NB4 (cell line): ENCODE measurements at regions not wholly inside any gene's neighbourhood (a gene's known extent, or its start where the extent isn't known, plus 50 kb on each side); places are given as distances from the start of the nearest gene placed in this dataset.
"Not testable (repeated sequence)": the region's sequence is repeated elsewhere in the genome, so short reads cannot be mapped to it uniquely, and the experiment has no call there.

Experiments
- DNase-seq: peaks from one replicate; pipeline ENCODE4 v3.0.0; 2010; ENCODE audit warnings: low read depth
- H3K4me3 ChIP-seq: one replicate; pipeline ENCODE4 v1.5.1; 2011; ENCODE audit warnings: mild to moderate bottlenecking, low read depth, low read length, moderate library complexity
- CTCF ChIP-seq: IDR thresholded peaks from one replicate; pipeline ENCODE4 v1.5.1; 2012; ENCODE audit warnings: low read depth, low read length
- MAX ChIP-seq: IDR thresholded peaks from 2 replicates; pipeline ENCODE4 v1.6.1; 2011; ENCODE audit warnings: low read depth, low read length
- MYC ChIP-seq: IDR thresholded peaks from 2 replicates; pipeline ENCODE4 v1.6.1; 2011; ENCODE audit warnings: low read depth, low read length
- POLR2A ChIP-seq: IDR thresholded peaks from 2 replicates; pipeline ENCODE4 v1.6.1; 2011; ENCODE audit warnings: mild to moderate bottlenecking; ENCODE audit not compliant: insufficient read length; ENCODE audit errors: extremely low read depth

GRCh38 chr1:182227864-182228547, 163.6 kb downstream of the GLUL start:
- no peak overlapping the region for H3K4me3 ChIP-seq
- DNase-seq: no peak
- TF ChIP-seq MAX: no peak
- no peak for TF ChIP-seq CTCF
- no peak for TF ChIP-seq MYC
- no peak for TF ChIP-seq POLR2A

GRCh38 chr1:182226618-182227017, 165.0 kb downstream of the GLUL start:
- TF ChIP-seq POLR2A (no peak), CTCF (no peak), MAX (no peak), MYC (no peak)
- no peak for DNase-seq
- H3K4me3 ChIP-seq: no peak overlapping the region

- not testable (repeated sequence) for DNase-seq
Observed at GRCh38 chr1:182225755-182226154, 164.2 kb upstream of the ZNF648 start.

GRCh38 chr1:182221990-182222389, 160.5 kb upstream of the ZNF648 start:
- H3K4me3 ChIP-seq, DNase-seq: not testable (repeated sequence)

More at GRCh38 chr1:182225755-182226154, 164.2 kb upstream of the ZNF648 start:
- not testable (repeated sequence) for H3K4me3 ChIP-seq

- H3K4me3 ChIP-seq, DNase-seq: not testable (repeated sequence)
Observed at GRCh38 chr1:182221367-182221766, 159.9 kb upstream of the ZNF648 start.

GRCh38 chr1:182217967-182218366, 156.5 kb upstream of the ZNF648 start:
- no peak for TF ChIP-seq CTCF
- TF ChIP-seq MAX: no peak
- TF ChIP-seq POLR2A: no peak
- no peak for TF ChIP-seq MYC
- H3K4me3 ChIP-seq: no peak overlapping the region
- DNase-seq: no peak

GRCh38 chr1:182217071-182217470, 155.6 kb upstream of the ZNF648 start:
- TF ChIP-seq MYC: no peak
- no peak for TF ChIP-seq CTCF
- no peak for TF ChIP-seq POLR2A
- TF ChIP-seq MAX: no peak
- no peak overlapping the region for H3K4me3 ChIP-seq

GRCh38 chr1:182215764-182216163, 154.3 kb upstream of the ZNF648 start:
- H3K4me3 ChIP-seq: no peak overlapping the region
- DNase-seq: no peak
- TF ChIP-seq CTCF: no peak
- no peak for TF ChIP-seq MYC
- no peak for TF ChIP-seq MAX
- no peak for TF ChIP-seq POLR2A

More at GRCh38 chr1:182217071-182217470, 155.6 kb upstream of the ZNF648 start:
- no peak for DNase-seq
